ENCODE measurements at regions not wholly inside any gene's neighbourhood (a gene's known extent, or its start where the extent isn't known, plus 50 kb on each side); places are given as distances from the start of the nearest gene placed in this dataset.
A peak's percentile ranks its signal among the peaks of the same experiment; 100 is the strongest.

DNA sequence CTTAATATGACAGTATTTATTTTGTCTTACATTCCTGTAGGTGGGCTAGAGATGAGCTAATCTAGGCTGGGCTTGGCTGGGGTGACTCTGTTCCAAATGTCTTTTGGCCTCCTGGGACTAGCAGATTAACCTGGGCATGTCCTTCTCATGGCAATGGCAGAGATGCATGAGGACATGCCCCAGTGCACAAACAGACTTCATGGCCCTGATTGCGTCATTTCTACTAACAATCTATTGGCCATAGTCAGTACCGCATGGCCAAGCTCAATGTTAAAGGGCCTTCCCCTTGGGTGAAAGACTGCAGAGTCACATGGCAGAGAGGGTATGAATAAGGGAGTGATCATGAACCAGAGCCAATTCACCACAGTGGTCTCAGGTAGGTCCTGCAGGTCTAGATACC, 313.4 kb downstream of the MSX2 start:
- WGBS (ENCODE audit: insufficient coverage, low coverage, low lambda C conversion rate, missing lambda C conversion rate), result 30% methylated on average over 2 of the region's 2 CpGs
- intact Hi-C loops (cut with DNase I), result no loop called here
- no peaks in the 10 kb centered on the region for H3K4me1 ChIP-seq
- H3K36me3 ChIP-seq, result no peaks in the 10 kb centered on the region
- TF ChIP-seq, protein P1, sequence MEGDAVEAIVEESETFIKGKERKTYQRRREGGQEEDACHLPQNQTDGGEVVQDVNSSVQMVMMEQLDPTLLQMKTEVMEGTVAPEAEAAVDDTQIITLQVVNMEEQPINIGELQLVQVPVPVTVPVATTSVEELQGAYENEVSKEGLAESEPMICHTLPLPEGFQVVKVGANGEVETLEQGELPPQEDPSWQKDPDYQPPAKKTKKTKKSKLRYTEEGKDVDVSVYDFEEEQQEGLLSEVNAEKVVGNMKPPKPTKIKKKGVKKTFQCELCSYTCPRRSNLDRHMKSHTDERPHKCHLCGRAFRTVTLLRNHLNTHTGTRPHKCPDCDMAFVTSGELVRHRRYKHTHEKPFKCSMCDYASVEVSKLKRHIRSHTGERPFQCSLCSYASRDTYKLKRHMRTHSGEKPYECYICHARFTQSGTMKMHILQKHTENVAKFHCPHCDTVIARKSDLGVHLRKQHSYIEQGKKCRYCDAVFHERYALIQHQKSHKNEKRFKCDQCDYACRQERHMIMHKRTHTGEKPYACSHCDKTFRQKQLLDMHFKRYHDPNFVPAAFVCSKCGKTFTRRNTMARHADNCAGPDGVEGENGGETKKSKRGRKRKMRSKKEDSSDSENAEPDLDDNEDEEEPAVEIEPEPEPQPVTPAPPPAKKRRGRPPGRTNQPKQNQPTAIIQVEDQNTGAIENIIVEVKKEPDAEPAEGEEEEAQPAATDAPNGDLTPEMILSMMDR (IDR thresholded peaks at IDR 0.05), result no peak
- no peak for TF ChIP-seq POLR2A (IDR thresholded peaks at IDR 0.05)
- peak in 1 of 4 donors; percentile 73 for ATAC-seq
- no peak overlapping the region for H3K4me3 ChIP-seq
- no peak overlapping the region for H3K27ac ChIP-seq
- no peak for DNase-seq
- no peaks in the 10 kb centered on the region for H3K9me3 ChIP-seq
- no peaks in the 10 kb centered on the region for H3K27me3 ChIP-seq

DNA sequence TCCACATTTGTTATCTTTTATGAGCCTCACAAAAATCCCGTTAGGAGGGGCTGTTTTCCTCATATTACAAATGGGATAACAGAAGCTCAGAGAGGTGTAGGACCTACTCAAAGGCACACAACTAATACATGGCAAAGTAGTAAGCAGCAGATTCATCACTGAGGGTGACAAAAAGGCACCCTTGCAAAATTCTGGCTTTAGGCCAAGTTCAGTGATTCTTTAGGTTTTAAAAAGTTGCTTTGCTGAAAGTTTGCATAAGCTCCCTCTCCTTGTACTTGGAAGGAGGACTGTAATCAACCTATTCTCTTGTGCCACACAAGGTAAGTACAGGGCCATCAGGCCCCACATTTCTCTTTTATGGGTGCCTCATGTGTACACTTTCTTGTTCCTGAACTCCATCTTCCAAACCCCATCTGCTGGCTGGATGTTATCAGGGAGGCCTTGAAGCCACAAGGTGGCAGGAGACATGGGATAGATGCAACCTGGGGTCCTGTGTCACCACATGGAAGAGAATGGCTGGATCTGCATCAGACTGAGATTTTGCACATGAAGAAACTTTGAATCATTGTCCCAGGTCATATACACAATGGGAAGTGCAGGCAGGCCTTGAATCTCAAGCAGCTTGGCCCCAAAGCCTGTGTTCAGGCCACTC, 311.6 kb downstream of the MSX2 start:
- intact Hi-C loops (cut with DNase I), result no loop called here
- no peak for ATAC-seq
- no peak overlapping the region for H3K27ac ChIP-seq
- H3K9me3 ChIP-seq, result no peaks in the 10 kb centered on the region
- no peak overlapping the region for H3K4me3 ChIP-seq
- no peak for TF ChIP-seq POLR2A (IDR thresholded peaks at IDR 0.05)
- TF ChIP-seq, protein P1 (IDR thresholded peaks at IDR 0.05), result no peak
- no peaks in the 10 kb centered on the region for H3K27me3 ChIP-seq
- 0% methylated on average over 1 of the region's 1 CpG for WGBS (ENCODE audit: insufficient coverage, low coverage, low lambda C conversion rate, missing lambda C conversion rate)
- no peaks in the 10 kb centered on the region for H3K36me3 ChIP-seq
- no peak for DNase-seq
- H3K4me1 ChIP-seq, result no peaks in the 10 kb centered on the region

DNA sequence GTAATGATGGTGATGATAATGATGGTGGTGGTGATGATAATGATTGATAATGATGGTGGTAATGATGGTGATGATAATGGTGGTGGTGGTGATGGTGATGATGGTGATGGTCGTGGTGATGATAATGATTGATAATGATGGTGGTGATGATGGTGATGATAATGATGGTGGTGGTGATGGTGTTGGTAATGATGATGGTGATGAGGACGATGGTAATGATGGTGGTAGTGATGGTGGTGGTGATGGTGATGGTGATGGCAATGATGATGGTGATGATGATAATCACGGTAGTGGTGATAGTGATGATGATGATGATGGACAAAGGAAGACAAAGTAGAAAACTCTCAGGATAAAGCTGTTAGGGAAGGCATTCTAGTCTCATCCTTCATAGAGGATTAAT, 310.5 kb downstream of the MSX2 start:
- WGBS (ENCODE audit: insufficient coverage, low coverage, low lambda C conversion rate, missing lambda C conversion rate), result 69% methylated on average over 3 of the region's 3 CpGs
- Histone ChIP-seq H3K4me1 (no peaks in the 10 kb centered on the region), H3K27ac (no peak overlapping the region), H3K4me3 (no peak overlapping the region), H3K9me3 (no peaks in the 10 kb centered on the region), H3K36me3 (no peaks in the 10 kb centered on the region), H3K27me3 (no peaks in the 10 kb centered on the region)
- TF ChIP-seq, protein P1 (IDR thresholded peaks at IDR 0.05), result no peak
- TF ChIP-seq POLR2A (IDR thresholded peaks at IDR 0.05), result no peak
- DNase-seq, result no peak
- ATAC-seq, result no peak
- intact Hi-C loops (cut with DNase I), result no loop called here

DNA sequence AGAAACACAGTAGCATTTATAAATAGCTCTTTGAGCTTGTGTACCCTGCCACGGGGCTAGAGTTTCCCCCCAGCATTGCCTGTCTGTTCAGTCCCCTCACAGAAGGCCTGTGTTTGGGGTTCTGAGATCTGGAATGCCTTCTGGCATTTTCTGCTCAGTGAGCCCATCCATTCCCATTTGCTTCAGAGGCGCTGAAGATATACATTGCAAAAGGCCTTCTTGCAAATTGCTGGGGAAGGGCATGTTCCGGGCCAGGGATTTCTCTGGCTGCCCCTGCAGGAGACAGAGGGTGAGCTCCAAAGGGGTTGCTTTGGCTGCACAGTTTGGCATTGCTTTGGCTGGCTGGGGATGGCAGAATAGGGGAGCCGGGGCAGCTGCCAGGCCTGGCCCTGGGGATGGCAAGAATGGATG, 308.4 kb downstream of the MSX2 start:
- no peaks in the 10 kb centered on the region for H3K27me3 ChIP-seq
- H3K9me3 ChIP-seq, result no peaks in the 10 kb centered on the region
- WGBS (ENCODE audit: insufficient coverage, low coverage, low lambda C conversion rate, missing lambda C conversion rate), result 60% methylated on average over 2 of the region's 4 CpGs
- H3K4me3 ChIP-seq, result no peak overlapping the region
- ATAC-seq (no peak), DNase-seq (no peak)
- H3K36me3 ChIP-seq, result no peaks in the 10 kb centered on the region
- no peak overlapping the region for H3K27ac ChIP-seq
- no peak for TF ChIP-seq POLR2A (IDR thresholded peaks at IDR 0.05)
- TF ChIP-seq, protein P1 (IDR thresholded peaks at IDR 0.05), result no peak
- no peaks in the 10 kb centered on the region for H3K4me1 ChIP-seq
- intact Hi-C loops (cut with DNase I), result no loop called here

DNA sequence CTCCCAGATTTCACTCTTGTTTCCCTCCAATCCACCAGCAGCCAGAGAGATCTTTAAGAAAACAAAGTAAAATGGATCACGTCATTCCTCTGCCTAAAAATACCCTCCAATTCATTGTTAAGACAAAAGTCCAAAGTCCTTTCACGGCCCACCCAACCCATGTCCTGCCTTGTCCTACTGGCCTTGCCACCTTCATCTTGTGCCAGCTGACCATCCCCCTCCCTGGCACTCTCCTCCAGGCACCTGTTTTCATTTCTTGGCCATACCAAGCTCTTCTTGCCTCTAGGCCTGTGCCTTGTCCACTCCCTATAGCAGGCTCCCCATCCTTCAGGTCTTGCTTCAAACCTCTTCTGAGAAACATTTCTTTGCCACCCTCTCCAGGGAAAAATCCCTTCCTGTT, 307.6 kb downstream of the MSX2 start:
- Histone ChIP-seq H3K4me1 (no peaks in the 10 kb centered on the region), H3K36me3 (no peaks in the 10 kb centered on the region), H3K27me3 (no peaks in the 10 kb centered on the region), H3K9me3 (no peaks in the 10 kb centered on the region), H3K4me3 (no peak overlapping the region), H3K27ac (no peak overlapping the region)
- WGBS (ENCODE audit: insufficient coverage, low coverage, low lambda C conversion rate, missing lambda C conversion rate), result 70% methylated on average over 2 of the region's 2 CpGs
- intact Hi-C loops (cut with DNase I), result no loop called here
- no peak for DNase-seq
- TF ChIP-seq, protein P1 (IDR thresholded peaks at IDR 0.05), result no peak
- no peak for TF ChIP-seq POLR2A (IDR thresholded peaks at IDR 0.05)
- ATAC-seq, result no peak

Measured in right lobe of liver (tissue), 6 donors.